ENCODE measurements at regions not wholly inside any gene's neighbourhood (a gene's known extent, or its start where the extent isn't known, plus 50 kb on each side); places are given as distances from the start of the nearest gene placed in this dataset.
"Not testable (repeated sequence)": the region's sequence is repeated elsewhere in the genome, so short reads cannot be mapped to it uniquely, and the experiment has no call there.

GRCh38 chr5:23440703-23441102, 66.7 kb upstream of the PRDM9 start:
- intact Hi-C loops (cut with micrococcal nuclease): no loop called here
- no peak for ATAC-seq (ENCODE audit: low read depth)
- no peak for DNase-seq
- no peaks in the 10 kb centered on the region for H3K36me3 Mint-ChIP-seq (ENCODE audit: low read depth)
- no peak overlapping the region for H3K27ac Mint-ChIP-seq
- CTCF ChIA-PET: no interaction called here
- no peaks in the 10 kb centered on the region for H3K4me1 Mint-ChIP-seq
- no peak for TF ChIP-seq CTCF (IDR thresholded peaks at IDR 0.05)
- H3K9me3 Mint-ChIP-seq: peaks cover 5% of the 10 kb centered on the region
- no peaks in the 10 kb centered on the region for H3K27me3 Mint-ChIP-seq
- POLR2A ChIA-PET: no interaction called here
- no peak overlapping the region for H3K4me3 Mint-ChIP-seq

- TF ChIP-seq CTCF (IDR thresholded peaks at IDR 0.05): no peak
- no peaks in the 10 kb centered on the region for H3K36me3 Mint-ChIP-seq (ENCODE audit: low read depth)
- H3K27me3 Mint-ChIP-seq: no peaks in the 10 kb centered on the region
- DNase-seq: no peak
- CTCF ChIA-PET: no interaction called here
- no peak for ATAC-seq (ENCODE audit: low read depth)
- H3K4me3 Mint-ChIP-seq: no peak overlapping the region
- H3K27ac Mint-ChIP-seq: no peak overlapping the region
- peaks cover 8% of the 10 kb centered on the region for H3K9me3 Mint-ChIP-seq
- POLR2A ChIA-PET: no interaction called here
- no peaks in the 10 kb centered on the region for H3K4me1 Mint-ChIP-seq
- intact Hi-C loops (cut with micrococcal nuclease): no loop called here
Measured at GRCh38 chr5:23437011-23437410, 70.4 kb upstream of the PRDM9 start.

- Mint-ChIP-seq H3K4me3 (no peak overlapping the region), H3K36me3 (ENCODE audit: low read depth) (no peaks in the 10 kb centered on the region), H3K9me3 (peaks cover 6% of the 10 kb centered on the region), H3K4me1 (no peaks in the 10 kb centered on the region), H3K27me3 (no peaks in the 10 kb centered on the region), H3K27ac (no peak overlapping the region)
- TF ChIP-seq CTCF (IDR thresholded peaks at IDR 0.05): no peak
- CTCF ChIA-PET: no interaction called here
- POLR2A ChIA-PET: no interaction called here
- intact Hi-C loops (cut with micrococcal nuclease): no loop called here
- no peak for ATAC-seq (ENCODE audit: low read depth)
- DNase-seq: no peak
Measured at GRCh38 chr5:23433534-23434315, 73.7 kb upstream of the PRDM9 start.

- POLR2A ChIA-PET: no interaction called here
- Mint-ChIP-seq H3K9me3 (peaks cover 7% of the 10 kb centered on the region), H3K27ac (no peak overlapping the region), H3K4me1 (no peaks in the 10 kb centered on the region), H3K36me3 (ENCODE audit: low read depth) (no peaks in the 10 kb centered on the region), H3K4me3 (no peak overlapping the region), H3K27me3 (no peaks in the 10 kb centered on the region)
- ATAC-seq (ENCODE audit: low read depth) (no peak), DNase-seq (no peak)
- no peak for TF ChIP-seq CTCF (IDR thresholded peaks at IDR 0.05)
- intact Hi-C loops (cut with micrococcal nuclease): no loop called here
- CTCF ChIA-PET: no interaction called here
Measured at GRCh38 chr5:23428705-23429104, 78.7 kb upstream of the PRDM9 start.

- H3K4me1 Mint-ChIP-seq; POLR2A ChIA-PET; H3K27me3 Mint-ChIP-seq; ATAC-seq (ENCODE audit: low read depth); DNase-seq; H3K27ac Mint-ChIP-seq; H3K4me3 Mint-ChIP-seq; H3K36me3 Mint-ChIP-seq (ENCODE audit: low read depth); CTCF ChIA-PET; intact Hi-C loops (cut with micrococcal nuclease); H3K9me3 Mint-ChIP-seq: not testable (repeated sequence)
Measured at GRCh38 chr5:23420214-23420613, 87.2 kb upstream of the PRDM9 start.

GRCh38 chr5:23419115-23419514, 88.3 kb upstream of the PRDM9 start:
- Mint-ChIP-seq H3K9me3 (peaks cover 5% of the 10 kb centered on the region), H3K4me3 (no peak overlapping the region), H3K27me3 (no peaks in the 10 kb centered on the region), H3K36me3 (ENCODE audit: low read depth) (no peaks in the 10 kb centered on the region), H3K27ac (no peak overlapping the region), H3K4me1 (no peaks in the 10 kb centered on the region)
- ChIA-PET POLR2A (no interaction called here), CTCF (no interaction called here)
- no peak for DNase-seq
- intact Hi-C loops (cut with micrococcal nuclease): no loop called here
- no peak for ATAC-seq (ENCODE audit: low read depth)
- no peak for TF ChIP-seq CTCF (IDR thresholded peaks at IDR 0.05)

Data from activated B cell treated with CpG ODN at 0.5 μM for 24 hours (primary cell).